ENCODE measurements at regions not wholly inside any gene's neighbourhood (a gene's known extent, or its start where the extent isn't known, plus 50 kb on each side); places are given as distances from the start of the nearest gene placed in this dataset.

GRCh38 chr14:34052658-34053014 lies 101.8 kb upstream of the EGLN3 start (continued):
- TF ChIP-seq, protein P1, sequence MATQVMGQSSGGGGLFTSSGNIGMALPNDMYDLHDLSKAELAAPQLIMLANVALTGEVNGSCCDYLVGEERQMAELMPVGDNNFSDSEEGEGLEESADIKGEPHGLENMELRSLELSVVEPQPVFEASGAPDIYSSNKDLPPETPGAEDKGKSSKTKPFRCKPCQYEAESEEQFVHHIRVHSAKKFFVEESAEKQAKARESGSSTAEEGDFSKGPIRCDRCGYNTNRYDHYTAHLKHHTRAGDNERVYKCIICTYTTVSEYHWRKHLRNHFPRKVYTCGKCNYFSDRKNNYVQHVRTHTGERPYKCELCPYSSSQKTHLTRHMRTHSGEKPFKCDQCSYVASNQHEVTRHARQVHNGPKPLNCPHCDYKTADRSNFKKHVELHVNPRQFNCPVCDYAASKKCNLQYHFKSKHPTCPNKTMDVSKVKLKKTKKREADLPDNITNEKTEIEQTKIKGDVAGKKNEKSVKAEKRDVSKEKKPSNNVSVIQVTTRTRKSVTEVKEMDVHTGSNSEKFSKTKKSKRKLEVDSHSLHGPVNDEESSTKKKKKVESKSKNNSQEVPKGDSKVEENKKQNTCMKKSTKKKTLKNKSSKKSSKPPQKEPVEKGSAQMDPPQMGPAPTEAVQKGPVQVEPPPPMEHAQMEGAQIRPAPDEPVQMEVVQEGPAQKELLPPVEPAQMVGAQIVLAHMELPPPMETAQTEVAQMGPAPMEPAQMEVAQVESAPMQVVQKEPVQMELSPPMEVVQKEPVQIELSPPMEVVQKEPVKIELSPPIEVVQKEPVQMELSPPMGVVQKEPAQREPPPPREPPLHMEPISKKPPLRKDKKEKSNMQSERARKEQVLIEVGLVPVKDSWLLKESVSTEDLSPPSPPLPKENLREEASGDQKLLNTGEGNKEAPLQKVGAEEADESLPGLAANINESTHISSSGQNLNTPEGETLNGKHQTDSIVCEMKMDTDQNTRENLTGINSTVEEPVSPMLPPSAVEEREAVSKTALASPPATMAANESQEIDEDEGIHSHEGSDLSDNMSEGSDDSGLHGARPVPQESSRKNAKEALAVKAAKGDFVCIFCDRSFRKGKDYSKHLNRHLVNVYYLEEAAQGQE (IDR thresholded peaks at IDR 0.05; ENCODE audit: borderline replicate concordance in 1 of 2, low read depth in 1 of 2, low read length in 2 of 2): peak in 1 of 2 experiments; percentile 27; a peak in 1 of 4 replicates
- TF ChIP-seq ZNF607 (CRISPR knock-in tag; IDR thresholded peaks at IDR 0.05; ENCODE audit: borderline replicate concordance): no peak
- peak; percentile 46; the same call in 1 of the 2 replicates for TF ChIP-seq TARDBP (CRISPR knock-in tag; IDR thresholded peaks at IDR 0.05)
- TF ChIP-seq, protein P2, sequence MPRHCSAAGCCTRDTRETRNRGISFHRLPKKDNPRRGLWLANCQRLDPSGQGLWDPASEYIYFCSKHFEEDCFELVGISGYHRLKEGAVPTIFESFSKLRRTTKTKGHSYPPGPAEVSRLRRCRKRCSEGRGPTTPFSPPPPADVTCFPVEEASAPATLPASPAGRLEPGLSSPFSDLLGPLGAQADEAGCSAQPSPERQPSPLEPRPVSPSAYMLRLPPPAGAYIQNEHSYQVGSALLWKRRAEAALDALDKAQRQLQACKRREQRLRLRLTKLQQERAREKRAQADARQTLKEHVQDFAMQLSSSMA (CRISPR knock-in tag; IDR thresholded peaks at IDR 0.05): no peak
- peak; percentile 98 for TF ChIP-seq FOSL2 (CRISPR knock-in tag; IDR thresholded peaks at IDR 0.05)
- peak; percentile 81 for TF ChIP-seq FOXA3 (CRISPR knock-in tag; IDR thresholded peaks at IDR 0.05)
- no peak for TF ChIP-seq EED (CRISPR knock-in tag; IDR thresholded peaks at IDR 0.05)
- TF ChIP-seq ZNF644 (CRISPR knock-in tag; IDR thresholded peaks at IDR 0.05; ENCODE audit: low read depth): peak; percentile 75; the same call in 1 of the 2 replicates
- no peak for TF ChIP-seq SP4 (CRISPR knock-in tag; IDR thresholded peaks at IDR 0.05)
- TF ChIP-seq, protein P3, sequence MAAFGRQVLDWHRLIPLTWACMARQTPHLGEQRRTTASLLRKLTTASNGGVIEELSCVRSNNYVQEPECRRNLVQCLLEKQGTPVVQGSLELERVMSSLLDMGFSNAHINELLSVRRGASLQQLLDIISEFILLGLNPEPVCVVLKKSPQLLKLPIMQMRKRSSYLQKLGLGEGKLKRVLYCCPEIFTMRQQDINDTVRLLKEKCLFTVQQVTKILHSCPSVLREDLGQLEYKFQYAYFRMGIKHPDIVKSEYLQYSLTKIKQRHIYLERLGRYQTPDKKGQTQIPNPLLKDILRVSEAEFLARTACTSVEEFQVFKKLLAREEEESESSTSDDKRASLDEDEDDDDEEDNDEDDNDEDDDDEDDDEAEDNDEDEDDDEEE (CRISPR knock-in tag; IDR thresholded peaks at IDR 0.05): peak; percentile 71; the same call in 1 of the 2 replicates
- TF ChIP-seq JUN (CRISPR knock-in tag; IDR thresholded peaks at IDR 0.05): peak; percentile 67; the same call in 1 of the 2 replicates
- no peak for TF ChIP-seq ATF1 (CRISPR knock-in tag; IDR thresholded peaks at IDR 0.05)
- no peak for TF ChIP-seq GTF2F1 (IDR thresholded peaks at IDR 0.05; ENCODE audit: low read length)
- TF ChIP-seq, protein P4, sequence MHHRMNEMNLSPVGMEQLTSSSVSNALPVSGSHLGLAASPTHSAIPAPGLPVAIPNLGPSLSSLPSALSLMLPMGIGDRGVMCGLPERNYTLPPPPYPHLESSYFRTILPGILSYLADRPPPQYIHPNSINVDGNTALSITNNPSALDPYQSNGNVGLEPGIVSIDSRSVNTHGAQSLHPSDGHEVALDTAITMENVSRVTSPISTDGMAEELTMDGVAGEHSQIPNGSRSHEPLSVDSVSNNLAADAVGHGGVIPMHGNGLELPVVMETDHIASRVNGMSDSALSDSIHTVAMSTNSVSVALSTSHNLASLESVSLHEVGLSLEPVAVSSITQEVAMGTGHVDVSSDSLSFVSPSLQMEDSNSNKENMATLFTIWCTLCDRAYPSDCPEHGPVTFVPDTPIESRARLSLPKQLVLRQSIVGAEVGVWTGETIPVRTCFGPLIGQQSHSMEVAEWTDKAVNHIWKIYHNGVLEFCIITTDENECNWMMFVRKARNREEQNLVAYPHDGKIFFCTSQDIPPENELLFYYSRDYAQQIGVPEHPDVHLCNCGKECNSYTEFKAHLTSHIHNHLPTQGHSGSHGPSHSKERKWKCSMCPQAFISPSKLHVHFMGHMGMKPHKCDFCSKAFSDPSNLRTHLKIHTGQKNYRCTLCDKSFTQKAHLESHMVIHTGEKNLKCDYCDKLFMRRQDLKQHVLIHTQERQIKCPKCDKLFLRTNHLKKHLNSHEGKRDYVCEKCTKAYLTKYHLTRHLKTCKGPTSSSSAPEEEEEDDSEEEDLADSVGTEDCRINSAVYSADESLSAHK (CRISPR knock-in tag; IDR thresholded peaks at IDR 0.05; ENCODE audit: borderline replicate concordance): no peak
- no peak for TF ChIP-seq TRAFD1 (CRISPR knock-in tag; IDR thresholded peaks at IDR 0.05; ENCODE audit: borderline replicate concordance)
- TF ChIP-seq GABPA (IDR thresholded peaks at IDR 0.05; ENCODE audit: low read depth, low read length): no peak
- no peak for TF ChIP-seq GABPA (CRISPR knock-in tag; IDR thresholded peaks at IDR 0.05; ENCODE audit: low read depth)
- peak; percentile 61; the same call in 1 of the 2 replicates for TF ChIP-seq TFE3 (CRISPR knock-in tag; IDR thresholded peaks at IDR 0.05)
- TF ChIP-seq NR2F6 (IDR thresholded peaks at IDR 0.05): no peak
- TF ChIP-seq NR2F6 (CRISPR knock-in tag; IDR thresholded peaks at IDR 0.05): peak; percentile 52
- 0 out of 4 replicates have a peak, but pooled peaks of 1 of the 2 experiments have one; percentile 32 for TF ChIP-seq NR2F1 (CRISPR knock-in tag; IDR thresholded peaks at IDR 0.05)

Measured in HepG2 (cell line).